ENCODE measurements at regions not wholly inside any gene's neighbourhood (a gene's known extent, or its start where the extent isn't known, plus 50 kb on each side); places are given as distances from the start of the nearest gene placed in this dataset.

DNA sequence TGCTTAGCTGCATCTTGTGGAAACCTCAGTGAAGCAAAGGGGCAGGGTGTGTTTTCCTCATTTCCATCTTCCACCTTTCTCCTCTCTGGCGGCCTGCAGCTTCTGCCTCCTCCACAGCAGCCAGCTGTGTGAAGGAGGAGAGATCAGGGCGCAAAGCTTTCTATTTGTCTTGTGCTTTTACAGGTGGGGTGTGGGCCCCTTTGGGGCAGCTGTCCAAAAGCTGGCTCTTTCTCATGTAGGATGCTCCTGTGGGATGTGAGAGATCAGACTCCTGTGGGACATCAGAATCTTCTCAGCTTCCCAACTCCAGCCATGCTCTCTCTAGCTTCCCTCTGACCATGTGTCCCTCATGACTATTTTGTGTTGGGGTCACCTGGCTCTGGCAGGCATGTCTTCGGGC, 227.1 kb downstream of the MID1 start:
- no peak for DNase-seq (ENCODE audit: low read depth in 2 of 2)
- no peaks in the 10 kb centered on the region for H3K4me1 ChIP-seq (ENCODE audit: control insufficient read depth, extremely low read depth, insufficient read depth, low read length)
- no peak for TF ChIP-seq EZH2 (IDR thresholded peaks at IDR 0.05; ENCODE audit: low read length, missing control alignments)
- TF ChIP-seq, protein P1, sequence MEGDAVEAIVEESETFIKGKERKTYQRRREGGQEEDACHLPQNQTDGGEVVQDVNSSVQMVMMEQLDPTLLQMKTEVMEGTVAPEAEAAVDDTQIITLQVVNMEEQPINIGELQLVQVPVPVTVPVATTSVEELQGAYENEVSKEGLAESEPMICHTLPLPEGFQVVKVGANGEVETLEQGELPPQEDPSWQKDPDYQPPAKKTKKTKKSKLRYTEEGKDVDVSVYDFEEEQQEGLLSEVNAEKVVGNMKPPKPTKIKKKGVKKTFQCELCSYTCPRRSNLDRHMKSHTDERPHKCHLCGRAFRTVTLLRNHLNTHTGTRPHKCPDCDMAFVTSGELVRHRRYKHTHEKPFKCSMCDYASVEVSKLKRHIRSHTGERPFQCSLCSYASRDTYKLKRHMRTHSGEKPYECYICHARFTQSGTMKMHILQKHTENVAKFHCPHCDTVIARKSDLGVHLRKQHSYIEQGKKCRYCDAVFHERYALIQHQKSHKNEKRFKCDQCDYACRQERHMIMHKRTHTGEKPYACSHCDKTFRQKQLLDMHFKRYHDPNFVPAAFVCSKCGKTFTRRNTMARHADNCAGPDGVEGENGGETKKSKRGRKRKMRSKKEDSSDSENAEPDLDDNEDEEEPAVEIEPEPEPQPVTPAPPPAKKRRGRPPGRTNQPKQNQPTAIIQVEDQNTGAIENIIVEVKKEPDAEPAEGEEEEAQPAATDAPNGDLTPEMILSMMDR (conservative IDR thresholded peaks at IDR 0.05 in 1 of 2, IDR thresholded peaks at IDR 0.05 in 1 of 2; ENCODE audit: low read depth in 1 of 2, low read length in 2 of 2), result no peak

GRCh38 chrX:10393899-10394298, 226.5 kb downstream of the MID1 start:
- Histone ChIP-seq H3K9ac (ENCODE audit: insufficient read depth, low read length) (no peak overlapping the region), H3K4me3 (replicated peaks in 1 of 4; ENCODE audit: control extremely low read depth in 1 of 4, insufficient read depth in 1 of 4, low read depth in 3 of 4, low read length in 4 of 4) (no peak overlapping the region), H2AFZ (ENCODE audit: low read length) (no peak overlapping the region), H3K9me3 (ENCODE audit: control insufficient read depth, insufficient read depth, low read depth, low read length) (no peaks in the 10 kb centered on the region), H3K4me2 (ENCODE audit: extremely low read depth, insufficient read depth, low read length) (no peak overlapping the region), H4K20me1 (ENCODE audit: control insufficient read depth, extremely low read depth, insufficient read depth, low read length) (no peaks in the 10 kb centered on the region), H3K79me2 (ENCODE audit: control insufficient read depth, insufficient read depth, low read length) (no peaks in the 10 kb centered on the region), H3K27me3 (ENCODE audit: control insufficient read depth, insufficient read depth, low read length) (no peaks in the 10 kb centered on the region), H3K36me3 (ENCODE audit: control insufficient read depth, insufficient read depth, low read length) (no peaks in the 10 kb centered on the region), H3K4me1 (ENCODE audit: control insufficient read depth, extremely low read depth, insufficient read depth, low read length) (no peaks in the 10 kb centered on the region), H3K27ac (ENCODE audit: insufficient read depth, low read length) (no peak overlapping the region)
- no peak for DNase-seq (ENCODE audit: low read depth in 2 of 2)
- TF ChIP-seq, protein P1 (conservative IDR thresholded peaks at IDR 0.05 in 1 of 2, IDR thresholded peaks at IDR 0.05 in 1 of 2; ENCODE audit: low read depth in 1 of 2, low read length in 2 of 2), result no peak
- no peak for TF ChIP-seq EZH2 (IDR thresholded peaks at IDR 0.05; ENCODE audit: low read length, missing control alignments)

More for the DNA sequence above, 227.1 kb downstream of the MID1 start:
- Histone ChIP-seq H3K79me2 (ENCODE audit: control insufficient read depth, insufficient read depth, low read length) (no peaks in the 10 kb centered on the region), H2AFZ (ENCODE audit: low read length) (no peak overlapping the region), H3K27ac (ENCODE audit: insufficient read depth, low read length) (no peak overlapping the region), H3K4me3 (replicated peaks in 1 of 4; ENCODE audit: control extremely low read depth in 1 of 4, insufficient read depth in 1 of 4, low read depth in 3 of 4, low read length in 4 of 4) (no peak overlapping the region), H3K36me3 (ENCODE audit: control insufficient read depth, insufficient read depth, low read length) (no peaks in the 10 kb centered on the region), H3K4me2 (ENCODE audit: extremely low read depth, insufficient read depth, low read length) (no peak overlapping the region), H3K27me3 (ENCODE audit: control insufficient read depth, insufficient read depth, low read length) (no peaks in the 10 kb centered on the region), H3K9ac (ENCODE audit: insufficient read depth, low read length) (no peak overlapping the region), H4K20me1 (ENCODE audit: control insufficient read depth, extremely low read depth, insufficient read depth, low read length) (no peaks in the 10 kb centered on the region), H3K9me3 (ENCODE audit: control insufficient read depth, insufficient read depth, low read depth, low read length) (no peaks in the 10 kb centered on the region)

- Histone ChIP-seq H3K36me3 (ENCODE audit: control insufficient read depth, insufficient read depth, low read length) (no peaks in the 10 kb centered on the region), H3K9me3 (ENCODE audit: control insufficient read depth, insufficient read depth, low read depth, low read length) (no peaks in the 10 kb centered on the region), H4K20me1 (ENCODE audit: control insufficient read depth, extremely low read depth, insufficient read depth, low read length) (no peaks in the 10 kb centered on the region), H3K27ac (ENCODE audit: insufficient read depth, low read length) (no peak overlapping the region), H2AFZ (ENCODE audit: low read length) (no peak overlapping the region), H3K27me3 (ENCODE audit: control insufficient read depth, insufficient read depth, low read length) (no peaks in the 10 kb centered on the region), H3K4me1 (ENCODE audit: control insufficient read depth, extremely low read depth, insufficient read depth, low read length) (no peaks in the 10 kb centered on the region), H3K4me2 (ENCODE audit: extremely low read depth, insufficient read depth, low read length) (no peak overlapping the region), H3K9ac (ENCODE audit: insufficient read depth, low read length) (no peak overlapping the region), H3K79me2 (ENCODE audit: control insufficient read depth, insufficient read depth, low read length) (no peaks in the 10 kb centered on the region), H3K4me3 (replicated peaks in 1 of 4; ENCODE audit: control extremely low read depth in 1 of 4, insufficient read depth in 1 of 4, low read depth in 3 of 4, low read length in 4 of 4) (no peak overlapping the region)
- TF ChIP-seq, protein P1 (conservative IDR thresholded peaks at IDR 0.05 in 1 of 2, IDR thresholded peaks at IDR 0.05 in 1 of 2; ENCODE audit: low read depth in 1 of 2, low read length in 2 of 2), result no peak
- no peak for TF ChIP-seq EZH2 (IDR thresholded peaks at IDR 0.05; ENCODE audit: low read length, missing control alignments)
- peak in 1 of 2 donors; percentile 17 for DNase-seq (ENCODE audit: low read depth in 2 of 2)
These were observed 225.2 kb downstream of the MID1 start for GRCh38 chrX:10395179-10395578.
